Endothelial cell of umbilical vein (primary cell): ENCODE measurements at regions not wholly inside any gene's neighbourhood (a gene's known extent, or its start where the extent isn't known, plus 50 kb on each side); places are given as distances from the start of the nearest gene placed in this dataset.

ENCODE experiments used
- BruUV-seq: library from RNA; stranded (reverse); fragments of 400-500 nt; replicated peaks from 2 replicates; lab custom pipeline; 2021; lab: Mats Ljungman, UMichigan
- CTCF ChIA-PET: fragments of 300-600, 350-600 bp; sonication (Branson Sonifier 250); formaldehyde crosslinking; loops from one replicate; lab custom pipeline; 2021; ENCODE audit warnings: antibody characterized with exemption, inconsistent platforms; lab: Charles Lee
- POLR2A ChIA-PET: fragments of 300-600, 350-600 bp; sonication (Branson Sonifier 250); formaldehyde crosslinking; loops from one replicate; lab custom pipeline; 2021; ENCODE audit warnings: antibody characterized with exemption, inconsistent platforms; lab: Charles Lee
- DNase-seq: peaks from one replicate; pipeline ENCODE4 v3.0.0-alpha.2; 2011; ENCODE audit warnings: low read depth, low spot score
- FAIRE-seq: peaks from 2 replicates; lab custom pipeline; 2011; peaks lifted over from hg19 to GRCh38; lab: Jason Lieb, UNC
- H2AFZ ChIP-seq: 2 replicates; pipeline ENCODE4 v1.6.0; 2012; ENCODE audit warnings: low read depth, low read length, control low read depth, inconsistent platforms
- H3K27ac ChIP-seq: 2 replicates; pipeline ENCODE4 v1.5.1; 2011; ENCODE audit warnings: low read depth, mild to moderate bottlenecking, control low read depth, low read length, moderate library complexity; ENCODE audit not compliant: insufficient read depth
- H3K27me3 ChIP-seq, 2 experiments: 2 replicates each; pipeline versions ENCODE4 v1.6.0 to v1.6.1; 2011; ENCODE audit warnings: low read length in 2 of 2, mixed read lengths in 1 of 2; ENCODE audit not compliant: control insufficient read depth in 2 of 2, insufficient read depth in 2 of 2
- H3K36me3 ChIP-seq, 2 experiments: 2 replicates in 1 of 2; 3 replicates in 1 of 2; pipeline ENCODE4 v1.5.1; 2011; ENCODE audit warnings: low read length in 2 of 2, mild to moderate bottlenecking in 1 of 2, moderate library complexity in 1 of 2; ENCODE audit not compliant: control insufficient read depth in 2 of 2, insufficient read depth in 2 of 2; ENCODE audit errors: extremely low read depth in 1 of 2
- H3K4me1 ChIP-seq: 3 replicates; pipeline ENCODE4 v1.5.1; 2011; ENCODE audit warnings: mild to moderate bottlenecking, low read length; ENCODE audit not compliant: control insufficient read depth, insufficient read depth; ENCODE audit errors: extremely low read depth
- H3K4me2 ChIP-seq: 2 replicates; pipeline ENCODE4 v1.6.1; 2011; ENCODE audit warnings: low read length, control low read depth, mixed read lengths; ENCODE audit not compliant: insufficient read depth
- H3K4me3 ChIP-seq, 3 experiments: fragments of 200-600 bp in 1 of 3; sonication (generic), shearing (Covaris generic) in 1 of 3; replicated peaks in 1 of 3; 2 replicates each; pipeline ENCODE4 v1.5.1; 2011 to 2016; ENCODE audit warnings: control low read depth in 3 of 3, low read length in 3 of 3, mild to moderate bottlenecking in 2 of 3, inconsistent platforms in 1 of 3, low read depth in 1 of 3, moderate library complexity in 1 of 3; ENCODE audit not compliant: insufficient read depth in 1 of 3
- H3K79me2 ChIP-seq: 2 replicates; pipeline ENCODE4 v1.6.0; 2012; ENCODE audit warnings: low read length, inconsistent platforms; ENCODE audit not compliant: control insufficient read depth, insufficient read depth
- H3K9ac ChIP-seq: replicated peaks from 2 replicates; pipeline ENCODE3; 2011; ENCODE audit warnings: low read length, control low read depth; ENCODE audit not compliant: insufficient read depth; ENCODE audit errors: extremely low read depth
- H3K9me1 ChIP-seq: replicated peaks from 3 replicates; pipeline ENCODE4 v1.6.0; 2011; ENCODE audit warnings: mild to moderate bottlenecking, low read length; ENCODE audit not compliant: control insufficient read depth, insufficient read depth; ENCODE audit errors: extremely low read depth
- H3K9me3 ChIP-seq: replicated peaks from 2 replicates; pipeline ENCODE4 v1.5.1; 2012; ENCODE audit warnings: low read length, inconsistent platforms; ENCODE audit not compliant: control insufficient read depth, insufficient read depth
- H4K20me1 ChIP-seq: replicated peaks from 2 replicates; pipeline ENCODE3; 2011; ENCODE audit warnings: mild to moderate bottlenecking, low read length; ENCODE audit not compliant: control insufficient read depth, insufficient read depth; ENCODE audit errors: extremely low read depth
- EZH2 ChIP-seq: IDR thresholded peaks from 2 replicates; pipeline ENCODE4 v1.6.1; 2012; ENCODE audit warnings: borderline replicate concordance, low read depth, mild to moderate bottlenecking, moderate library complexity, low read length, inconsistent platforms; ENCODE audit not compliant: severe bottlenecking
- FOS ChIP-seq: IDR thresholded peaks from 2 replicates; pipeline ENCODE4 v1.6.1; 2011; ENCODE audit warnings: mild to moderate bottlenecking, low read length, moderate library complexity, borderline replicate concordance; ENCODE audit not compliant: insufficient read depth
- GATA2 ChIP-seq: IDR thresholded peaks from 2 replicates; pipeline ENCODE4 v1.7.0; 2011; ENCODE audit warnings: low read depth, mild to moderate bottlenecking, moderate library complexity, mixed read lengths, low read length; ENCODE audit not compliant: insufficient read length, insufficient read depth
- JUN ChIP-seq: IDR thresholded peaks from 2 replicates; pipeline ENCODE4 v1.6.1; 2011; ENCODE audit warnings: borderline replicate concordance, low read depth; ENCODE audit not compliant: insufficient read length, insufficient read depth
- MAX ChIP-seq: IDR thresholded peaks from 2 replicates; pipeline ENCODE4 v1.6.1; 2011; ENCODE audit not compliant: insufficient read depth, insufficient read length
- MYC ChIP-seq: IDR thresholded peaks from one replicate; pipeline ENCODE4 v1.6.1; 2011; ENCODE audit warnings: mild to moderate bottlenecking, low read depth, low read length
- POLR2A ChIP-seq: IDR thresholded peaks from 2 replicates; pipeline ENCODE4 v1.6.1; 2012; ENCODE audit warnings: low read depth, mild to moderate bottlenecking, control low read depth, low read length
- POLR2AphosphoS5 ChIP-seq: IDR thresholded peaks from 2 replicates; pipeline ENCODE4 v1.6.1; 2012; ENCODE audit warnings: low read depth, mild to moderate bottlenecking, control low read depth, low read length, moderate library complexity; ENCODE audit not compliant: insufficient read depth
- dilution Hi-C: fragments of 300-500 bp; cut with MboI; formaldehyde crosslinking; loops from one replicate; pipeline ENCODE4 v1.15.0; 2019; ENCODE audit warnings: low sequenced_read_pairs; ENCODE audit not compliant: extremely low pct_ligation_motif_present
- intact Hi-C: fragments of 100-400 bp; cut with micrococcal nuclease; formaldehyde crosslinking; loops from one replicate; pipeline ENCODE4 v1.10.0; 2022
- TF ChIP-seq, protein P1 (sequence below), 2 donors: IDR thresholded peaks; 1 replicate in 1 of 2; 2 replicates in 1 of 2; pipeline ENCODE4 v1.5.1; 2011; ENCODE audit warnings: low read length in 2 of 2, mild to moderate bottlenecking in 2 of 2, moderate library complexity in 2 of 2, control low read depth in 1 of 2, inconsistent platforms in 1 of 2, low read depth in 1 of 2; ENCODE audit not compliant: insufficient read depth in 1 of 2; ENCODE audit errors: extremely low read depth in 1 of 2

GRCh38 chr5:158563760-158564390 is 535.8 kb downstream of the EBF1 start:
- BruUV-seq = no TSS peak
- Histone ChIP-seq H3K4me3 (no peak overlapping the region), H2AFZ (no peak overlapping the region), H3K36me3 (no peaks in the 10 kb centered on the region), H3K4me2 (no peak overlapping the region), H3K9me1 (no peaks in the 10 kb centered on the region), H3K9ac (no peak overlapping the region), H4K20me1 (no peaks in the 10 kb centered on the region), H3K79me2 (no peaks in the 10 kb centered on the region), H3K9me3 (peaks cover 2% of the 10 kb centered on the region), H3K27ac (no peak overlapping the region), H3K4me1 (no peaks in the 10 kb centered on the region), H3K27me3 (no peaks in the 10 kb centered on the region)
- FAIRE-seq = no peak
- intact Hi-C loops (no loop called here), dilution Hi-C loops (no loop called here)
- ChIA-PET CTCF (no interaction called here), POLR2A (no interaction called here)
- TF ChIP-seq JUN = no peak
- no peak for TF ChIP-seq POLR2AphosphoS5
- TF ChIP-seq, protein P1, sequence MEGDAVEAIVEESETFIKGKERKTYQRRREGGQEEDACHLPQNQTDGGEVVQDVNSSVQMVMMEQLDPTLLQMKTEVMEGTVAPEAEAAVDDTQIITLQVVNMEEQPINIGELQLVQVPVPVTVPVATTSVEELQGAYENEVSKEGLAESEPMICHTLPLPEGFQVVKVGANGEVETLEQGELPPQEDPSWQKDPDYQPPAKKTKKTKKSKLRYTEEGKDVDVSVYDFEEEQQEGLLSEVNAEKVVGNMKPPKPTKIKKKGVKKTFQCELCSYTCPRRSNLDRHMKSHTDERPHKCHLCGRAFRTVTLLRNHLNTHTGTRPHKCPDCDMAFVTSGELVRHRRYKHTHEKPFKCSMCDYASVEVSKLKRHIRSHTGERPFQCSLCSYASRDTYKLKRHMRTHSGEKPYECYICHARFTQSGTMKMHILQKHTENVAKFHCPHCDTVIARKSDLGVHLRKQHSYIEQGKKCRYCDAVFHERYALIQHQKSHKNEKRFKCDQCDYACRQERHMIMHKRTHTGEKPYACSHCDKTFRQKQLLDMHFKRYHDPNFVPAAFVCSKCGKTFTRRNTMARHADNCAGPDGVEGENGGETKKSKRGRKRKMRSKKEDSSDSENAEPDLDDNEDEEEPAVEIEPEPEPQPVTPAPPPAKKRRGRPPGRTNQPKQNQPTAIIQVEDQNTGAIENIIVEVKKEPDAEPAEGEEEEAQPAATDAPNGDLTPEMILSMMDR (IDR thresholded peaks at IDR 0.05; ENCODE audit: extremely low read depth in 1 of 2, insufficient read depth in 1 of 2, low read depth in 1 of 2, low read length in 2 of 2) = no peak
- no peak for DNase-seq

- intact Hi-C loops = no loop called here
- peaks cover 2% of the 10 kb centered on the region for H3K9me3 ChIP-seq
- H4K20me1 ChIP-seq = no peaks in the 10 kb centered on the region
- no peaks in the 10 kb centered on the region for H3K4me1 ChIP-seq
- no peaks in the 10 kb centered on the region for H3K27me3 ChIP-seq
- no peak for TF ChIP-seq GATA2
- no peak for TF ChIP-seq MAX
- no peak for TF ChIP-seq POLR2A
- TF ChIP-seq, protein P1 (IDR thresholded peaks at IDR 0.05; ENCODE audit: extremely low read depth in 1 of 2, insufficient read depth in 1 of 2, low read depth in 1 of 2, low read length in 2 of 2) = no peak
- TF ChIP-seq FOS = no peak
- TF ChIP-seq EZH2 = no peak
- no peak for TF ChIP-seq JUN
- no peak for TF ChIP-seq POLR2AphosphoS5
- TF ChIP-seq MYC = no peak
- no peaks in the 10 kb centered on the region for H3K36me3 ChIP-seq
- no TSS peak for BruUV-seq
- FAIRE-seq (no peak), DNase-seq (no peak)
- ChIA-PET POLR2A (no interaction called here), CTCF (interaction anchor here (0.6 kb wide), 1 partner anchor 546 kb away, joined by 3 read pairs; no protein-coding TSS in a partner anchor)
- no peak overlapping the region for H3K4me3 ChIP-seq
- no peak overlapping the region for H2AFZ ChIP-seq
- H3K9ac ChIP-seq = no peak overlapping the region
- no peak overlapping the region for H3K4me2 ChIP-seq
- H3K79me2 ChIP-seq = no peaks in the 10 kb centered on the region
- dilution Hi-C loops = no loop called here
- H3K27ac ChIP-seq = no peak overlapping the region
- no peaks in the 10 kb centered on the region for H3K9me1 ChIP-seq
Observed at GRCh38 chr5:158561562-158562190, 538.0 kb downstream of the EBF1 start.
